ENCODE measurements at regions not wholly inside any gene's neighbourhood (a gene's known extent, or its start where the extent isn't known, plus 50 kb on each side); places are given as distances from the start of the nearest gene placed in this dataset.

DNA sequence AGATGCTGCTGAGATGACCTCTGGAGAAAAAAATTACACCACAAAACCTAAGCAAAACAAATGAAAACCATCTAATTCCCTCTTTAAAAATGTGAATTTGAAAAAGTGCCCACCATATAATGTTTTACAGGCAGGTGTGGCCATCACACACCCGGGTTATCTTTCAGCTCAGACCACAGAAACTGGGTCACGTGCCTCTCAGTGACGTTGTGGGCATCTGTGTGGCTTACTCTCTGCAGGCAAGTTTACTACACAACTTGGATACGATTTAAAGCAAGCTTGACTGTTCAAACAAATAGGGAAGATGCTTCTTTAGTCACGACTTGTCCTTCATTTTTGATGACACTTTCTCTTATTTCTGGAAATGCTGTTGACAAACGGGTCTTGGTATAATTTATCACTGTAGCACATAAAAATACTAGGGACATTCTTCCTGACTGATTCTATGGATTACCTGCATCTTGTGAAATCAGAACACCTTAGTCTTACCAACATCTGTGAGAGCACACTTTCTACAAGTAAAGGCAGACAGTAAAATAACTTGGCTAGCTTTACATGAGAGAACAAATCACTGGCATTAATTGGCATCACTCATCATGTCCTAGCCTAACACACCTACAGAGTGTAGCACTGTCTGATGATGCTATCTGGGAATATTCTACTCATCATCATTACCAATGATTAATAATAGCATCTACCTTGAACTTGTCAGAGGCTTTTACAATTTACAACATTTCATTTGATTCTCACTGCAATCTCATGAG lies 89.3 kb upstream of the EDEM3 start:
- no TSS peak for BruUV-seq (replicated peaks)
- WGBS (ENCODE audit: low lambda C conversion rate) = 0% methylated on average over 4 of the region's 6 CpGs
- Histone ChIP-seq H3K27ac (ENCODE audit: extremely low read length, insufficient read depth, low read length) (no peak overlapping the region), H3K9ac (ENCODE audit: insufficient read depth, low read depth, low read length) (no peak overlapping the region), H3K9me3 (ENCODE audit: low read length) (no peaks in the 10 kb centered on the region), H3K4me3 (replicated peaks in 1 of 3; ENCODE audit: insufficient read depth in 1 of 3, low read depth in 2 of 3, low read length in 3 of 3) (no peak overlapping the region), H3K36me3 (replicated peaks in 1 of 2; ENCODE audit: control insufficient read depth in 1 of 2, insufficient read depth in 2 of 2, low read length in 2 of 2) (no peaks in the 10 kb centered on the region), H3K27me3 (ENCODE audit: control insufficient read depth in 1 of 2, insufficient read depth in 2 of 2, low read length in 2 of 2) (no peaks in the 10 kb centered on the region; a peak in 1 of 5 replicates), H3K4me1 (ENCODE audit: insufficient read depth, low read length) (no peaks in the 10 kb centered on the region), H3K4me2 (ENCODE audit: low read depth, low read length) (no peak overlapping the region), H4K20me1 (ENCODE audit: insufficient read depth, low read length) (no peaks in the 10 kb centered on the region), H3K79me2 (ENCODE audit: insufficient read depth, low read length) (no peaks in the 10 kb centered on the region), H2AFZ (ENCODE audit: low read length) (no peak overlapping the region)
- in situ Hi-C loops (cut with HindIII; ENCODE audit: extremely low pct_ligation_motif_present, low pct_unique_long_range_greater_than_20kb) = no loop called here
- ATAC-seq = no peak
- intact Hi-C loops (cut with micrococcal nuclease; ENCODE audit: unreplicated experiment) = no loop called here
- ChIA-PET CTCF (ENCODE audit: low intra/inter-chr PET ratio, low total read pairs) (no interaction called here), POLR2A (no interaction called here)
- no peak for DNase-seq (ENCODE audit: low spot score)
- no peak for TF ChIP-seq SNAI1 (CRISPR knock-in tag; IDR thresholded peaks at IDR 0.05; ENCODE audit: borderline replicate concordance)
- TF ChIP-seq CREB1 (IDR thresholded peaks at IDR 0.05) = 0 out of 2 replicates have a peak, but pooled peaks have one; percentile 7
- TF ChIP-seq CREB1 (CRISPR knock-in tag; IDR thresholded peaks at IDR 0.05) = no peak
- no peak for FAIRE-seq

DNA sequence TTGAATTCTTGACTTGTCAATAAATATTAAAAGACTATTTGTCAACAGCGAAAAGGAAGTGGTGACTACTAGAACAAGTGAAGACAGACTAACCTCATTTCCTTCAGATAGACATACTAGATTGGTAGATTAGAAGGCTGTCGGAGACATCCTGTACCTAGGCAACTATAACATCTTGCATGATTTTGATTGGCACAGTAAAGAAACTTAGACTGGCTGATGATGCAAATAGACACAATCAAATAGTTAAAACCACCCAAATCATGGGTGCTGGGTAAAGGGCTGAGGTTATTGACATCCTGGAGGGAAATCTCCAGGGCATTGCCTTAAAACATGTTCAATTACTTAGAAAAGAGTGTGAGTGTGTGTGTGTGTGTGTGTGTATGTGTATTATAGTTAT lies 85.9 kb upstream of the EDEM3 start:
- 0% methylated on average over 2 of the region's 2 CpGs for WGBS (ENCODE audit: low lambda C conversion rate)
- Histone ChIP-seq H3K36me3 (replicated peaks in 1 of 2; ENCODE audit: control insufficient read depth in 1 of 2, insufficient read depth in 2 of 2, low read length in 2 of 2) (no peaks in the 10 kb centered on the region), H3K9me3 (ENCODE audit: low read length) (no peaks in the 10 kb centered on the region), H3K4me1 (ENCODE audit: insufficient read depth, low read length) (no peaks in the 10 kb centered on the region), H3K79me2 (ENCODE audit: insufficient read depth, low read length) (no peaks in the 10 kb centered on the region), H3K4me3 (replicated peaks in 1 of 3; ENCODE audit: insufficient read depth in 1 of 3, low read depth in 2 of 3, low read length in 3 of 3) (no peak overlapping the region), H3K9ac (ENCODE audit: insufficient read depth, low read depth, low read length) (no peak overlapping the region), H3K27me3 (ENCODE audit: control insufficient read depth in 1 of 2, insufficient read depth in 2 of 2, low read length in 2 of 2) (peaks cover 0 to 2% of the 10 kb centered on the region in 2 experiments; a peak in 2 of 5 replicates), H4K20me1 (ENCODE audit: insufficient read depth, low read length) (no peaks in the 10 kb centered on the region), H3K4me2 (ENCODE audit: low read depth, low read length) (no peak overlapping the region), H3K27ac (ENCODE audit: extremely low read length, insufficient read depth, low read length) (no peak overlapping the region), H2AFZ (ENCODE audit: low read length) (no peak overlapping the region)
- TF ChIP-seq ZNF563 (CRISPR knock-in tag; IDR thresholded peaks at IDR 0.05) (no peak), ZKSCAN5 (CRISPR knock-in tag; IDR thresholded peaks at IDR 0.05) (no peak), STAG1 (CRISPR knock-in tag; IDR thresholded peaks at IDR 0.05) (no peak), HNF4G (IDR thresholded peaks at IDR 0.05; ENCODE audit: borderline replicate concordance, low read depth, low read length) (no peak), HNF4G (CRISPR knock-in tag; IDR thresholded peaks at IDR 0.05; ENCODE audit: borderline replicate concordance, low read depth) (no peak), ZBTB7B (CRISPR knock-in tag; IDR thresholded peaks at IDR 0.05) (no peak)
- TF ChIP-seq, protein P1, sequence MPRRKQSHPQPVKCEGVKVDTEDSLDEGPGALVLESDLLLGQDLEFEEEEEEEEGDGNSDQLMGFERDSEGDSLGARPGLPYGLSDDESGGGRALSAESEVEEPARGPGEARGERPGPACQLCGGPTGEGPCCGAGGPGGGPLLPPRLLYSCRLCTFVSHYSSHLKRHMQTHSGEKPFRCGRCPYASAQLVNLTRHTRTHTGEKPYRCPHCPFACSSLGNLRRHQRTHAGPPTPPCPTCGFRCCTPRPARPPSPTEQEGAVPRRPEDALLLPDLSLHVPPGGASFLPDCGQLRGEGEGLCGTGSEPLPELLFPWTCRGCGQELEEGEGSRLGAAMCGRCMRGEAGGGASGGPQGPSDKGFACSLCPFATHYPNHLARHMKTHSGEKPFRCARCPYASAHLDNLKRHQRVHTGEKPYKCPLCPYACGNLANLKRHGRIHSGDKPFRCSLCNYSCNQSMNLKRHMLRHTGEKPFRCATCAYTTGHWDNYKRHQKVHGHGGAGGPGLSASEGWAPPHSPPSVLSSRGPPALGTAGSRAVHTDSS (CRISPR knock-in tag; conservative IDR thresholded peaks at IDR 0.05) = no peak
- ChIA-PET CTCF (ENCODE audit: low intra/inter-chr PET ratio, low total read pairs) (no interaction called here), POLR2A (no interaction called here)
- FAIRE-seq (no peak), DNase-seq (ENCODE audit: low spot score) (no peak), ATAC-seq (no peak)
- in situ Hi-C loops (cut with HindIII; ENCODE audit: extremely low pct_ligation_motif_present, low pct_unique_long_range_greater_than_20kb) = no loop called here
- intact Hi-C loops (cut with micrococcal nuclease; ENCODE audit: unreplicated experiment) = no loop called here
- BruUV-seq (replicated peaks) = no TSS peak
